ENCODE measurements at regions not wholly inside any gene's neighbourhood (a gene's known extent, or its start where the extent isn't known, plus 50 kb on each side); places are given as distances from the start of the nearest gene placed in this dataset.

DNA sequence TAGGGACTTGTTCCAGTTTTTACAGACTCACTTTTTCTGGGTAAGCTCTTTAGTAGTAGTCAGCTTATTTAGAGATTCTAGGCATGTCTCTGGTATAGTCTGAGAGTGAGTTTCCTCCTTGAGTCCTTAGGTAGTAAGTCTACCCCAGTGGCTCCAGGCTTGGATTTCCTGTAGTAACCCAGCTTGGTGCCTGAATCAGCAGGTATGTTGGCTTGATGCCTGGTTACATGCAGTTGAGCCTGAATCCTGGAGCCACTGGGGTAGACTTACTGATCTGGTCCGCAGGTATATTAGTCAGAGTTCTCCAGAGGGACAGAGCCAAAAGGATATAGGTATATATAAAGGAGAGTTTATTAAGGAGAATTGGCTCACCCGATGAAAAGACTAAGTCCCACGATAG lies 85.8 kb upstream of the RBMS3 start:
- no peaks in the 10 kb centered on the region for H3K27me3 ChIP-seq (ENCODE audit: low read length)
- no peak overlapping the region for H2AFZ ChIP-seq (ENCODE audit: low read length)
- no peaks in the 10 kb centered on the region for H3K36me3 ChIP-seq (ENCODE audit: low read depth, low read length)
- H4K20me1 ChIP-seq (ENCODE audit: low read length) = no peaks in the 10 kb centered on the region
- H3K9ac ChIP-seq (ENCODE audit: low read length) = no peak overlapping the region
- TF ChIP-seq, protein P1, sequence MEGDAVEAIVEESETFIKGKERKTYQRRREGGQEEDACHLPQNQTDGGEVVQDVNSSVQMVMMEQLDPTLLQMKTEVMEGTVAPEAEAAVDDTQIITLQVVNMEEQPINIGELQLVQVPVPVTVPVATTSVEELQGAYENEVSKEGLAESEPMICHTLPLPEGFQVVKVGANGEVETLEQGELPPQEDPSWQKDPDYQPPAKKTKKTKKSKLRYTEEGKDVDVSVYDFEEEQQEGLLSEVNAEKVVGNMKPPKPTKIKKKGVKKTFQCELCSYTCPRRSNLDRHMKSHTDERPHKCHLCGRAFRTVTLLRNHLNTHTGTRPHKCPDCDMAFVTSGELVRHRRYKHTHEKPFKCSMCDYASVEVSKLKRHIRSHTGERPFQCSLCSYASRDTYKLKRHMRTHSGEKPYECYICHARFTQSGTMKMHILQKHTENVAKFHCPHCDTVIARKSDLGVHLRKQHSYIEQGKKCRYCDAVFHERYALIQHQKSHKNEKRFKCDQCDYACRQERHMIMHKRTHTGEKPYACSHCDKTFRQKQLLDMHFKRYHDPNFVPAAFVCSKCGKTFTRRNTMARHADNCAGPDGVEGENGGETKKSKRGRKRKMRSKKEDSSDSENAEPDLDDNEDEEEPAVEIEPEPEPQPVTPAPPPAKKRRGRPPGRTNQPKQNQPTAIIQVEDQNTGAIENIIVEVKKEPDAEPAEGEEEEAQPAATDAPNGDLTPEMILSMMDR (conservative IDR thresholded peaks at IDR 0.05; ENCODE audit: low read depth, low read length) = no peak
- TF ChIP-seq EZH2phosphoT487 (IDR thresholded peaks at IDR 0.05; ENCODE audit: borderline replicate concordance, low read length) = no peak
- no peak for TF ChIP-seq EZH2 (IDR thresholded peaks at IDR 0.05; ENCODE audit: low read length, unreplicated experiment)
- no peaks in the 10 kb centered on the region for H3F3A ChIP-seq (ENCODE audit: low read length, unreplicated experiment)
- H3K4me1 ChIP-seq (ENCODE audit: insufficient read depth, low read length) = peaks cover 12% of the 10 kb centered on the region; the same call in 1 of the 2 replicates
- ChIA-PET CTCF (no interaction called here), POLR2A (ENCODE audit: unreplicated experiment) (no interaction called here)
- ATAC-seq = peak; percentile 98
- intact Hi-C loops (cut with micrococcal nuclease) = no loop called here
- H3K4me2 ChIP-seq (ENCODE audit: low read length) = peak overlapping the region; percentile 25; the same call in 1 of the 2 replicates
- DNase-seq = peak; percentile 97
- H3K9me3 ChIP-seq (ENCODE audit: low read length) = no peaks in the 10 kb centered on the region
- peak overlapping the region; percentile 35 for H3K27ac ChIP-seq (ENCODE audit: low read length)
- BruUV-seq (replicated peaks) = no TSS peak
- H3K9me2 ChIP-seq (replicated peaks; ENCODE audit: low read length) = no peaks in the 10 kb centered on the region
- no peak overlapping the region for H3K4me3 ChIP-seq (ENCODE audit: low read length)
- no peaks in the 10 kb centered on the region for H3K79me2 ChIP-seq (ENCODE audit: low read length)

DNA sequence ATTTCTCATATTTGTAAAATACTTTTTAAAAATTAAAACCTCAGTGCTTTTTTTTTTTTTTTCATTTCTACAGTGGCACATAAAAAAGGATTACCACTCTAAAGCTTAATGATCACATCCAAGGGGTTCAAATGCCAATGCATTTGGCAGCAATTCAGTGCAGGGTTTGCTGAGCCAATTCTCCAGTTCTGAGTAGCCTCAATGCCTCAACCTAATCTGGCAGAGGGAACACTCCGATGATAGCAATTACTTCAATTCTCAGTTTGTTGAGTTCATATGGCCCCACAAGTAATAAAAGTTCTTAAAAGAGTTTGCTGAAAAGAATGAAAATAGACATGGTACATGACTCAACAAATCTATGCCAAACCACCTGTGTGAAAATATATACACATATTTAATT lies 79.3 kb upstream of the RBMS3 start:
- DNase-seq = no peak
- Histone ChIP-seq H3K4me3 (ENCODE audit: low read length) (no peak overlapping the region), H3K4me1 (ENCODE audit: insufficient read depth, low read length) (peaks cover 24% of the 10 kb centered on the region), H3K36me3 (ENCODE audit: low read depth, low read length) (no peaks in the 10 kb centered on the region), H2AFZ (ENCODE audit: low read length) (no peak overlapping the region), H3K9ac (ENCODE audit: low read length) (no peak overlapping the region), H3F3A (ENCODE audit: low read length, unreplicated experiment) (peaks cover 5% of the 10 kb centered on the region), H3K27me3 (ENCODE audit: low read length) (no peaks in the 10 kb centered on the region), H4K20me1 (ENCODE audit: low read length) (no peaks in the 10 kb centered on the region), H3K27ac (ENCODE audit: low read length) (peak overlapping the region; percentile 21), H3K79me2 (ENCODE audit: low read length) (no peaks in the 10 kb centered on the region), H3K9me3 (ENCODE audit: low read length) (no peaks in the 10 kb centered on the region), H3K9me2 (replicated peaks; ENCODE audit: low read length) (no peaks in the 10 kb centered on the region), H3K4me2 (ENCODE audit: low read length) (no peak overlapping the region)
- CTCF ChIA-PET = no interaction called here
- peak; percentile 9 for ATAC-seq
- POLR2A ChIA-PET (ENCODE audit: unreplicated experiment) = interaction anchor here (0.7 kb wide), 1 partner anchor 570 kb away, joined by 4 read pairs; no protein-coding TSS in a partner anchor
- BruUV-seq (replicated peaks) = no TSS peak
- TF ChIP-seq EZH2phosphoT487 (IDR thresholded peaks at IDR 0.05; ENCODE audit: borderline replicate concordance, low read length) (no peak), EZH2 (IDR thresholded peaks at IDR 0.05; ENCODE audit: low read length, unreplicated experiment) (no peak)
- TF ChIP-seq, protein P1 (conservative IDR thresholded peaks at IDR 0.05; ENCODE audit: low read depth, low read length) = no peak
- intact Hi-C loops (cut with micrococcal nuclease) = loop anchor here (1.0 to 5.0 kb wide), 4 partner anchors 14 to 411 kb away; partner anchors contain the start of gene RBMS3

DNA sequence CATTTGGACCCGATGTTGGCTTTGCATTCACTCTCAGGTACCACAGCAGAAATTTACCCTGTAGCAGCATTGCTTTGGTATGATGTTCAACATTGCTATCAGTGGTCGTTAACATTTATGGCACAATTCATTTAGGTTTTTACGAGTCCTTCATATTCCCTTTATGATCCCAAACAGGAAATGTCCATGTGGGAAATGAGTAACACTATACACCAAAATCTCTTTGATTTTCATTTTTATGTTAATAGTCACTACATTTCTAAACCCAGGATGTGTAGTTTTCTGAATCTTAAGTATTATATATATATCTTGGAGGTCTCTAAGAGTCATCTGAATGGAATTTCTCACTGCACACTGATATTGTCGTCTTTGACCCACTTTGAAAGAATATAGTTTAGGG lies 78.5 kb upstream of the RBMS3 start:
- ATAC-seq (peak; percentile 88), DNase-seq (peak; percentile 84)
- POLR2A ChIA-PET (ENCODE audit: unreplicated experiment) = no interaction called here
- 0 out of 2 replicates have a peak overlapping the region, but pooled peaks have one; percentile 11 for H2AFZ ChIP-seq (ENCODE audit: low read length)
- no peaks in the 10 kb centered on the region for H3K27me3 ChIP-seq (ENCODE audit: low read length)
- no peaks in the 10 kb centered on the region for H3K79me2 ChIP-seq (ENCODE audit: low read length)
- 0 out of 2 replicates have a peak overlapping the region, but pooled peaks have one; percentile 32 for H3K4me2 ChIP-seq (ENCODE audit: low read length)
- no peaks in the 10 kb centered on the region for H3K36me3 ChIP-seq (ENCODE audit: low read depth, low read length)
- H3K4me1 ChIP-seq (ENCODE audit: insufficient read depth, low read length) = peaks cover 24% of the 10 kb centered on the region
- H3K9me2 ChIP-seq (replicated peaks; ENCODE audit: low read length) = no peaks in the 10 kb centered on the region
- CTCF ChIA-PET = no interaction called here
- H3K9ac ChIP-seq (ENCODE audit: low read length) = no peak overlapping the region
- peaks cover 5% of the 10 kb centered on the region for H3F3A ChIP-seq (ENCODE audit: low read length, unreplicated experiment)
- H3K9me3 ChIP-seq (ENCODE audit: low read length) = no peaks in the 10 kb centered on the region
- H4K20me1 ChIP-seq (ENCODE audit: low read length) = no peaks in the 10 kb centered on the region
- no TSS peak for BruUV-seq (replicated peaks)
- no peak overlapping the region for H3K4me3 ChIP-seq (ENCODE audit: low read length)
- intact Hi-C loops (cut with micrococcal nuclease) = loop anchor here (1.0 to 5.0 kb wide), 4 partner anchors 15 to 410 kb away; partner anchors contain the start of gene RBMS3
- H3K27ac ChIP-seq (ENCODE audit: low read length) = peak overlapping the region; percentile 21
- no peak for TF ChIP-seq EZH2 (IDR thresholded peaks at IDR 0.05; ENCODE audit: low read length, unreplicated experiment)
- TF ChIP-seq EZH2phosphoT487 (IDR thresholded peaks at IDR 0.05; ENCODE audit: borderline replicate concordance, low read length) = no peak
- TF ChIP-seq, protein P1 (conservative IDR thresholded peaks at IDR 0.05; ENCODE audit: low read depth, low read length) = no peak
